Lung microvascular endothelial cell (primary cell): ENCODE measurements at regions not wholly inside any gene's neighbourhood (a gene's known extent, or its start where the extent isn't known, plus 50 kb on each side); places are given as distances from the start of the nearest gene placed in this dataset.
"Not testable (repeated sequence)": the region's sequence is repeated elsewhere in the genome, so short reads cannot be mapped to it uniquely, and the experiment has no call there.

Experiments
- DNase-seq, 2 donors: peaks; one replicate each; pipeline versions ENCODE4 v3.0.0 to v3.0.0-alpha.2; 2010; ENCODE audit warnings: low read depth in 2 of 2

GRCh38 chr2:128505575-128506526, 187.2 kb upstream of the HS6ST1 start:
- DNase-seq: peak; percentile 36 to 41

- DNase-seq: no peak
Observed at GRCh38 chr2:128506534-128506933, 187.9 kb upstream of the HS6ST1 start.

DNA sequence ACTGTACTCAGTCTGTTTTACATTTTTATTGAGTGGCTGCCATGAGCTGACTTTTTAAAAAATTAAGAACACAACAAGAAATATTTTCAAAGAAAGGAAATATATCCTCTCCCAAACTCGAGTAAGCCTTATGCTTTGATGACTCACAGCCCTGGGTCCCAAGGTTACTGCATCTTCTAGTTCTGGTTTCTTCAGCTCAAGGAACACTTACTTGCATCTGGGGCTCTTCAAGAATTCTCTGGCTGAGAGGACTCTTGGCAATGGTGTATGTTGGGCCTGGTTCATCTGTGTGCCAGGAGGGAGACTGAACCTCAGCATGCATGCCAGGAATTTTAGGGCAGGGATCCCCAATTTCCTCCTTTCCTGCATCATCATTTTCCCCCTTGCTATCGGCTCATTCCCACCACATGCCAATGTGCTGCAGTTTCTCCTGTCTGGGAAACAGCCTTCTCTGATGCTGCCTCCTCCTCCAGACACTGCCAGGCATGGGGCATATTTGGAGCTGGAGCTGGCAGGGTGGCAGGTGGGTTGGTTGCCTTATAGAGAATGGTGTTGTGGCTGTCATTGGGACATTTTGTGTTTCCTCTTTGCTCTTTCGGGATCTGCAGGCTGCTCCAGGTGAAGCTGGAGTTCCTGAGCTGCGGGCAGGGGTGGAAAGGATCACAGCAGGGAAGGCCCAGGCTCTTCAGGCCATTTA, 192.2 kb upstream of the HS6ST1 start:
- DNase-seq: no peak

DNA sequence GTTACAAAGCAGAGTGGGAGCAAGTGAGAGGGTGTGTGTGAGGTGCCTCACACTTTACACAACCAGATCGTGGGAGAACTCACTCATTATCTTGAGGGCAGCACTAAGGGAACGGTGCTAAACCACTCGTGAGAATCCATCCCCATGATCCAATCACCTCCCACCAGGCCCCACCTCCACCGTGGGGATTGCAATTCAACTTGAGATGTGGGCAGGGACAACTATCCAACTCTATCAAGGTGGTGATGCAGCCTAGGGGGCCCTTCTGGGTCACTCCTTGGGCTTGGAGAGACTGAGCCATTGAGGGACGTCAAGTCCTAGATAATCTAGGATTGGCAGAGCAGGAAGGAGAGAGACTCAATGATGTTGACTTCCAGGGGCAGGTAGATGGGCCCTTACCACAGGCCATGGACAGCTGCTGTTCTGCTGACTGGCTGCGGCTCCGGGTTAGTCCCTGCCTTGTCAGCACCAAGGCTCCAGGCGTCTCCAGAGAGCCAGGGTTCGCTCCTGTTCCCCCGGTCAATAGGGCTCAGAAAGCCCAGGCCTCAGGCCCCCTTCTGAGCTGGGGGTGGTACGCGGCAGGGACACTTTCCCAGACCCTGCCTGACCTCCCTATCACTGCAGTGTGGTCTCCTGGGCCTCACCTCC, 193.2 kb upstream of the HS6ST1 start:
- DNase-seq: no peak

DNA sequence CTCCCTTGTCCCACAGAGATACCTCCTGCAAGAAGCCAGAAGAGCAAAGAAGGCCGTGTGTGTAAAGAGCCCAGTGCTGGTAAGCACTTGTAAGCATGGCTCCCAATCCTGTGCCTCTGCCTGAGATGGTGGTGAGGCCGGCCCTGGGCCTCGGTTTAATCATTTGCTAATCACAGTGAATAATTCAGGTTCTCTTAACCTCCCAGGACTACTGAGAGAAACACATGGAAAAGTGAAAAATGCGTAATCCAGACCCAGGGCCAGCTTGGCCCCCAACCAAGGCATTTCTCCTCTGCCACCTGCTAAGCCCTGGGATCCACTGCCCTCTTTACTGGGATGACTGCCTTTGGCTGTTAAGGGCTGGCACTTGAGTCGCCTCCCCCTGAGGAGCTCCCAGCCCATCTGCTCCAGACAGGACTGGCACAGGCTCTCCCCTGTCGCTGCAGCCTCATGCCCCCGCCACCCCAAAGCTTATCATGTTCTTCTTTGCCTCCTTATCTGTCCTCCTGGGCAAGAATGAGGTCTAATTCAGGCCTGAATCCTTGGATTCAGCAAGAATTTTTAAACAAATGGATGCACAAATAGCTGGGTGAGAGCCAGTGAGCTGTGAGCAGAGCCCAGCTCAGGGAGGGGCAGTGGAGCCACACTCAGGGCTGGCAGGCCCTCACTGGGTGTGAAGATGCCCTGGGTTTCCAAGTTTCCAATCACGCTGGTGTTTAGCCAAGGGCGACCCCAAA, 193.9 kb upstream of the HS6ST1 start:
- no peak for DNase-seq

GRCh38 chr2:128513116-128513960, 194.7 kb upstream of the HS6ST1 start:
- no peak for DNase-seq

DNA sequence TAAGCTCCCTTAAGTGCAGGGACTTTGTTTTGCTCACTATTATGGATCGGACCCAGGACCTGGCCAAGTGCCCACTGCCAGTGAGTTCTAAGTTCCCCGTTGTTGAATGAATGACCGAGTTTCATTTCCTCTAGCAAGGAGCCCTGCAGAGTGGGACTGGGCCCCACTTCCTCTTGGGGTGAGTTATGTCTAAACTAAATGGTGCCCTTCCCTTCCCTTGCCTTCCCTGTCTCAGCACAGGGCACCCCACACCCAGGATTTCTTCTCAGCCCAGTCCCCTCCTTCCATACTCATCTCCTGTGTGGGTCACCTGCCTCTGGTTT, 195.3 kb upstream of the HS6ST1 start:
- no peak for DNase-seq

- DNase-seq: no peak
Observed at GRCh38 chr2:128514555-128514955, 195.9 kb upstream of the HS6ST1 start.

GRCh38 chr2:128516938-128517337, 198.3 kb upstream of the HS6ST1 start:
- DNase-seq: no peak

DNA sequence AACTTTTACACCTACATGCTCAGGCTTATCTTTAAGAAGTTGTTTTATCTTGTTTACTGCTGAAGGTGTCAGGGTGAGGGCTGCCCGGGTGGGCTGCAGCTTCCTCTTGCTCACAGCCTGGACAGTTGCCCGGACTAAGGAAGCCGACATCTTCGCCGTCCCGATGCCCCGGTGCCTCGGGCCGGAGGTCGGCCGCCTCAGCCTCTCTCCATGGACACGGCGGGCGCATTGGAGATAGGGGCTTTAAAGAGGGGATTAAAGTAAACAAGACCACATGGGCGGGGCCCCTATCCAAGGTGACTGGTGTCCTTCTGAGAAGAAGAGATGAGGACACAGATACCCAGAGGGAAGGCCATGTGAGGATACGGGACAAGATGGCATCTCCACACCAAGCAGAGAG, 200.4 kb upstream of the HS6ST1 start:
- not testable (repeated sequence) for DNase-seq

GRCh38 chr2:128519517-128520215, 201.0 kb upstream of the HS6ST1 start:
- no peak for DNase-seq

GRCh38 chr2:128520340-128520739, 201.7 kb upstream of the HS6ST1 start:
- DNase-seq: no peak

- peak in 1 of 2 donors; percentile 7 for DNase-seq
Observed at GRCh38 chr2:128520791-128521190, 202.1 kb upstream of the HS6ST1 start.

GRCh38 chr2:128521482-128521881, 202.8 kb upstream of the HS6ST1 start:
- DNase-seq: no peak

DNA sequence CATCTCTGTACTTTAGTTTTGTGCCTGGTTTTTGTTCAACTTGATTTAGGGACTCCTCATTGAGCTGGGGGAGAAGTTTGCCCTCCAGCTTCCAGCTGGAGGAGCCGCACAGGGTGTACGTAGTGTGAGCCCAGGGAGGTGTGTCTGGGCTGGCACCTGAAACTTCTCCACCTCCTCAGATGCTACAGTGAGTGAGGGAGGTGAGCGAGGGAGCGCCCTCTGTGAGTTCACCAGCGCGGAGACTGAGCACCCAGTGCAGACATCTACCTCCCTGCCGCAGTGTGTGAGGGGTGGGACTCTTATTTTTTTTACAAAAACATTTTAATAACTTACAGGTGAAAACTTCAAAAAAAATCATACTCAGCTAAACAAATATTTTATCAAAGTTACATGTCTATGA, 204.2 kb upstream of the HS6ST1 start:
- no peak for DNase-seq

GRCh38 chr2:128523457-128523856, 204.8 kb upstream of the HS6ST1 start:
- no peak for DNase-seq

DNA sequence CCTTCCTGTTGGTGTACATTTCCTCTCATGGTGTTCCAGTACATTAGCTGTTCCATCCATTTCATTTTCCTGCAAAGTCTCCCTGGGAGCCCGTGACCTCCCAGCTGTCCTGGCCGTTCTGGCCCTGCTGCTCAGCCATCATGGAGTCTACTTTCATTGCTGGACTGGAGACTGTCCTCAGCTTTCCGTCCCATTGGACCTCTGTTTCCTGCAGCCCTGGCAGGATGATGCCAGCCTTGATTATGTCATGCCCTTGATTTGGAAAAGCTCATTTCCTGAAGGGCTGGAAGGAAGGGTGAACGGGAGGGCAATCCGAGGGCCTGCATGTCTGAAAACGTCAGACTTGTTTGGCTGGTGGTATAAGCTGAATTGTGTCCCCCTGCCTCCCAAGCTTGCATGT, 205.5 kb upstream of the HS6ST1 start:
- DNase-seq: peak; percentile 13 to 47

GRCh38 chr2:128525653-128526052, 207.0 kb upstream of the HS6ST1 start:
- DNase-seq: peak in 1 of 2 donors; percentile 8

DNA sequence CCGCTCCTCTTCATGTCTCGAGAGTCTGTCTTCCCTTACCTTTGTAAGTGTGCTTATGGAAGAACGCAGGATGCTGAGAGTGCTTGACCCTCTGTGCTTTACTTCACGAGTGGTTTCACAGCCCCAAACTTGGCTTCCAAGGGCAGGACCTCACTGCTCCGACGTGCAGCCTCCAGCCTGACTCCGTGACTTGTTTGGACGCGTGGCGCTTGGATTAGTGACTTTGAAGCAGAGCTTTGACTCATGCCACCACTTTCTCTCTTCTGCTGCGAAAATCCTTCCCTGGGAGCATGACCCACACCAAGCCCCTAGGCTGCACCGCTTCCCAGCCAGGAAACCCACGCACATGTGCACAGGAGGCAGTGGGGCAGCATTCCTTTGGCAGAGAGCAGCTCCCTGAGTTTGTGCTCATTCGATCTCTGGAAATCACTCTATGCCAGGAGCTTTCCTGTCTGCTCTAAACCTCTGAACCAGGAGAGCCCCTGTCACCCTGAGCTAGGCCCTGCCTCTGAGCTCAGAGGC, 207.8 kb upstream of the HS6ST1 start:
- no peak for DNase-seq

DNA sequence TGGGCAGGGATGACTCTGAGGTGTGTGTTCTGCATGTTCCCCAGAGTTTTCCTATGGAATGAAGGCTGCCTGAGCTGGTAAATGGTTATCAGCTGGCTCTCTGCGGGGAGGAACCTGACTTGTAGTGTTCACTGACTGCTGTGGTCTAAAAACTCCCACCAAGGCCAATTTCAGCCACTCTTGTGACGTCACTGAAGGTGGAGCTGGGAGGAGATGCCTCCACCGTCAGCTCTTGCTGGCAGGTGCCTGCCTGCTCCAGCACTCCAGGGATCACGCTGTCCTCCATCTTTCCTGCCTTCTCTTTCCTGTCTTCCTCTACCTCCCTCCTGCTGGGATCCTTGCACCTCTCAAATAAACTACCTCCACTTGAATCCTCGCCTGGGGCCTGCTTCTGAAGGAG, 209.5 kb upstream of the HS6ST1 start:
- no peak for DNase-seq
